ENCODE measurements at regions not wholly inside any gene's neighbourhood (a gene's known extent, or its start where the extent isn't known, plus 50 kb on each side); places are given as distances from the start of the nearest gene placed in this dataset.

- Histone ChIP-seq H2BK12ac (ENCODE audit: insufficient read length, low read depth, low read length) (no peak overlapping the region), H3K56ac (ENCODE audit: insufficient read length, low read depth, low read length) (no peak overlapping the region), H3K79me1 (ENCODE audit: insufficient read depth, low read depth, low read length, poor library complexity, severe bottlenecking) (no peaks in the 10 kb centered on the region), H3K9me3 (ENCODE audit: control insufficient read depth, low read depth, low read length) (no peaks in the 10 kb centered on the region), H3K4me2 (ENCODE audit: insufficient read depth, insufficient read length, low read length) (no peak overlapping the region), H3K9ac (ENCODE audit: extremely low read depth, insufficient read length, low read length) (no peak overlapping the region), H3K23me2 (ENCODE audit: insufficient read length, low read depth, low read length, poor library complexity, severe bottlenecking) (no peaks in the 10 kb centered on the region), H3K79me2 (ENCODE audit: insufficient read depth, low read length) (no peaks in the 10 kb centered on the region), H3K14ac (ENCODE audit: insufficient read depth, low read length) (no peak overlapping the region), H2BK120ac (ENCODE audit: low read depth, low read length, poor library complexity, severe bottlenecking) (no peak overlapping the region), H3K27ac (ENCODE audit: insufficient read length, low read depth, low read length) (no peak overlapping the region), H4K8ac (replicated peaks; ENCODE audit: insufficient read length, low read depth, low read length) (no peak overlapping the region), H4K5ac (ENCODE audit: insufficient read length, low read depth, low read length) (no peak overlapping the region), H3K18ac (ENCODE audit: insufficient read length, low read depth, low read length) (no peak overlapping the region), H2BK15ac (ENCODE audit: low read depth, low read length) (no peak overlapping the region), H2BK5ac (ENCODE audit: insufficient read length, low read length) (no peak overlapping the region), H2AFZ (ENCODE audit: low read length) (no peak overlapping the region), H2AK5ac (ENCODE audit: insufficient read length, low read length) (no peak overlapping the region), H3K4me1 (ENCODE audit: insufficient read depth, low read length) (no peaks in the 10 kb centered on the region), H3T11ph (ENCODE audit: low read length) (no peak overlapping the region), H3K27me3 (ENCODE audit: insufficient read depth, low read length) (no peaks in the 10 kb centered on the region), H4K91ac (ENCODE audit: insufficient read length, low read depth, low read length) (no peak overlapping the region), H3K23ac (ENCODE audit: insufficient read length, low read depth, low read length) (no peak overlapping the region), H2BK20ac (ENCODE audit: low read depth, low read length, poor library complexity, severe bottlenecking) (no peak overlapping the region), H3K4ac (ENCODE audit: low read depth, low read length) (no peak overlapping the region), H4K20me1 (ENCODE audit: control insufficient read depth, insufficient read depth, insufficient read length) (no peaks in the 10 kb centered on the region)
- no peak overlapping the region; a peak in 1 of 7 replicates for H3K27ac Mint-ChIP-seq
- no peaks in the 10 kb centered on the region for H3K36me3 Mint-ChIP-seq (ENCODE audit: insufficient read depth in 1 of 3, low read depth in 3 of 3)
- TF ChIP-seq CTCF (conservative IDR thresholded peaks at IDR 0.05): no peak
- DNase-seq: no peak
- no peaks in the 10 kb centered on the region for H3K9me3 Mint-ChIP-seq
- H3K27me3 Mint-ChIP-seq (ENCODE audit: low read depth): no peaks in the 10 kb centered on the region
- no peak overlapping the region for H3K4me3 Mint-ChIP-seq
- WGBS (ENCODE audit: extremely low coverage, insufficient read length, low lambda C conversion rate): no CpG with 5 or more reads among the region's 2 CpGs
- 0 out of 4 replicates have a peak, but pooled peaks cover 0 to 2% of the 10 kb centered on the region in 2 experiments for H3K4me1 Mint-ChIP-seq
These were observed 215.1 kb downstream of the LRRK2 start for GRCh38 chr12:40439771-40440492.

All from H9 (cell line).